Caco-2 (cell line): ENCODE measurements at regions not wholly inside any gene's neighbourhood (a gene's known extent, or its start where the extent isn't known, plus 50 kb on each side); places are given as distances from the start of the nearest gene placed in this dataset.

Experiments used
- BruUV-seq: library from RNA; stranded (reverse); fragments of 400-500 nt; replicated peaks from 2 replicates; lab custom pipeline; 2021; lab: Mats Ljungman, UMichigan
- CTCF ChIA-PET: fragments of 300-600 bp; sonication (Branson Sonifier 250); formaldehyde crosslinking; loops from one replicate; lab custom pipeline; 2022; ENCODE audit warnings: antibody characterized with exemption; lab: Charles Lee
- POLR2A ChIA-PET: fragments of 300-600 bp; sonication (Branson Sonifier 250); formaldehyde crosslinking; loops from one replicate; lab custom pipeline; 2022; ENCODE audit warnings: antibody characterized with exemption; lab: Charles Lee
- DNase-seq, 2 experiments: peaks; one replicate each; pipeline versions ENCODE4 v3.0.0 to v3.0.0-alpha.2; 2020 to 2022
- H3K27me3 ChIP-seq: replicated peaks from 2 replicates; pipeline ENCODE4 v1.6.0; 2011; ENCODE audit warnings: low read length; ENCODE audit not compliant: control insufficient read depth, insufficient read depth
- H3K36me3 ChIP-seq: 2 replicates; pipeline ENCODE4 v1.5.1; 2011; ENCODE audit warnings: low read length; ENCODE audit not compliant: control insufficient read depth, insufficient read depth
- H3K4me1 ChIP-seq: fragments of 250-450 bp; sonication (Bioruptor Pico); 2 replicates; pipeline ENCODE4 v1.5.1; 2020; ENCODE audit warnings: mild to moderate bottlenecking
- H3K4me3 ChIP-seq: 2 replicates; pipeline ENCODE4 v1.5.1; 2011; ENCODE audit warnings: low read depth, mild to moderate bottlenecking, control low read depth, low read length
- H3K9me3 ChIP-seq: fragments of 250-450 bp; sonication (Bioruptor Pico); 2 replicates; pipeline ENCODE4 v1.5.1; 2020; ENCODE audit warnings: mild to moderate bottlenecking, moderate library complexity
- H3K27ac Mint-ChIP-seq: one replicate; pipeline ENCODE4 v1.8.0; 2022; ENCODE audit warnings: mixed read lengths; ENCODE audit not compliant: unreplicated experiment
- H3K27me3 Mint-ChIP-seq: one replicate; pipeline ENCODE4 v1.8.0; 2022; ENCODE audit warnings: mixed read lengths; ENCODE audit not compliant: insufficient read depth, unreplicated experiment
- H3K36me3 Mint-ChIP-seq: one replicate; pipeline ENCODE4 v1.8.0; 2022; ENCODE audit warnings: mild to moderate bottlenecking, mixed read lengths; ENCODE audit not compliant: insufficient read depth, unreplicated experiment
- H3K4me1 Mint-ChIP-seq: one replicate; pipeline ENCODE4 v1.8.0; 2022; ENCODE audit warnings: low read depth, mixed read lengths; ENCODE audit not compliant: unreplicated experiment
- H3K4me3 Mint-ChIP-seq: one replicate; pipeline ENCODE4 v1.8.0; 2022; ENCODE audit warnings: mild to moderate bottlenecking, moderate library complexity, mixed read lengths; ENCODE audit not compliant: unreplicated experiment
- H3K9me3 Mint-ChIP-seq: one replicate; pipeline ENCODE4 v1.8.0; 2022; ENCODE audit warnings: mixed read lengths; ENCODE audit not compliant: unreplicated experiment
- CTCF ChIP-seq, 2 experiments: fragments of 200-600 bp in 1 of 2; IDR thresholded peaks; 1 replicate in 1 of 2; 2 replicates in 1 of 2; pipeline versions ENCODE4 v1.5.1 to v1.8.0; 2011 to 2022; ENCODE audit warnings: antibody characterized with exemption in 1 of 2, control low read depth in 1 of 2, inconsistent platforms in 1 of 2, low read depth in 1 of 2, low read length in 1 of 2, mild to moderate bottlenecking in 1 of 2, moderate library complexity in 1 of 2; ENCODE audit not compliant: insufficient read depth in 1 of 2, severe bottlenecking in 1 of 2, unreplicated experiment in 1 of 2
- intact Hi-C: fragments of 100-400 bp; cut with micrococcal nuclease; formaldehyde crosslinking; loops from one replicate; pipeline ENCODE4 v1.10.0; 2022; ENCODE audit not compliant: unreplicated experiment

- Mint-ChIP-seq H3K4me1 (no peaks in the 10 kb centered on the region), H3K9me3 (no peaks in the 10 kb centered on the region), H3K27me3 (no peaks in the 10 kb centered on the region), H3K4me3 (no peak overlapping the region), H3K27ac (no peak overlapping the region), H3K36me3 (no peaks in the 10 kb centered on the region)
- BruUV-seq, result no TSS peak
- no peaks in the 10 kb centered on the region for H3K27me3 ChIP-seq
- no peaks in the 10 kb centered on the region for H3K36me3 ChIP-seq
- no peak for DNase-seq
- intact Hi-C loops, result no loop called here
- no peak for TF ChIP-seq CTCF (IDR thresholded peaks at IDR 0.05; ENCODE audit: insufficient read depth in 1 of 2, low read depth in 1 of 2, low read length in 1 of 2, severe bottlenecking in 1 of 2, unreplicated experiment in 1 of 2)
- no peaks in the 10 kb centered on the region for H3K4me1 ChIP-seq
- POLR2A ChIA-PET, result no interaction called here
- H3K9me3 ChIP-seq, result no peaks in the 10 kb centered on the region
- CTCF ChIA-PET, result no interaction called here
- no peak overlapping the region for H3K4me3 ChIP-seq
These were observed 175.9 kb downstream of the IFI44 start for GRCh38 chr1:78825561-78825960.

GRCh38 chr1:78829644-78830043, 176.9 kb downstream of the ADGRL4 start:
- H3K27me3 ChIP-seq, result no peaks in the 10 kb centered on the region
- H3K4me3 Mint-ChIP-seq, result no peak overlapping the region
- H3K36me3 Mint-ChIP-seq, result no peaks in the 10 kb centered on the region
- H3K27me3 Mint-ChIP-seq, result peaks cover 11% of the 10 kb centered on the region
- BruUV-seq, result no TSS peak
- H3K9me3 ChIP-seq, result no peaks in the 10 kb centered on the region
- intact Hi-C loops, result loop anchor here (10.0 kb wide), 1 partner anchor 215 kb away; no protein-coding TSS in a partner anchor
- H3K36me3 ChIP-seq, result no peaks in the 10 kb centered on the region
- no peaks in the 10 kb centered on the region for H3K4me1 ChIP-seq
- no peak overlapping the region for H3K4me3 ChIP-seq
- H3K9me3 Mint-ChIP-seq, result no peaks in the 10 kb centered on the region
- no peaks in the 10 kb centered on the region for H3K4me1 Mint-ChIP-seq
- H3K27ac Mint-ChIP-seq, result no peak overlapping the region
- CTCF ChIA-PET, result no interaction called here
- POLR2A ChIA-PET, result no interaction called here
- no peak for TF ChIP-seq CTCF (IDR thresholded peaks at IDR 0.05; ENCODE audit: insufficient read depth in 1 of 2, low read depth in 1 of 2, low read length in 1 of 2, severe bottlenecking in 1 of 2, unreplicated experiment in 1 of 2)
- no peak for DNase-seq

GRCh38 chr1:78830321-78830720, 176.2 kb downstream of the ADGRL4 start:
- Histone ChIP-seq H3K36me3 (no peaks in the 10 kb centered on the region), H3K9me3 (no peaks in the 10 kb centered on the region), H3K4me1 (no peaks in the 10 kb centered on the region), H3K4me3 (no peak overlapping the region), H3K27me3 (no peaks in the 10 kb centered on the region)
- H3K27me3 Mint-ChIP-seq, result peaks cover 11% of the 10 kb centered on the region
- no peak overlapping the region for H3K4me3 Mint-ChIP-seq
- no peak for DNase-seq
- no peaks in the 10 kb centered on the region for H3K9me3 Mint-ChIP-seq
- H3K36me3 Mint-ChIP-seq, result no peaks in the 10 kb centered on the region
- H3K27ac Mint-ChIP-seq, result no peak overlapping the region
- no TSS peak for BruUV-seq
- H3K4me1 Mint-ChIP-seq, result no peaks in the 10 kb centered on the region
- intact Hi-C loops, result loop anchor here (10.0 kb wide), 1 partner anchor 214 kb away; no protein-coding TSS in a partner anchor
- ChIA-PET CTCF (no interaction called here), POLR2A (no interaction called here)
- TF ChIP-seq CTCF (IDR thresholded peaks at IDR 0.05; ENCODE audit: insufficient read depth in 1 of 2, low read depth in 1 of 2, low read length in 1 of 2, severe bottlenecking in 1 of 2, unreplicated experiment in 1 of 2), result no peak
